HEK293T (cell line): ENCODE measurements at regions not wholly inside any gene's neighbourhood (a gene's known extent, or its start where the extent isn't known, plus 50 kb on each side); places are given as distances from the start of the nearest gene placed in this dataset.

Source experiments
- CTCF ChIA-PET: fragments of 350-600 bp; formaldehyde crosslinking; extraction: SDS; loops from one replicate; lab custom pipeline; 2021; ENCODE audit warnings: antibody characterized with exemption, inconsistent platforms; lab: Yijun Ruan, JAX
- POLR2A ChIA-PET: fragments of 350-600 bp; formaldehyde crosslinking; extraction: SDS; loops from one replicate; lab custom pipeline; 2020; ENCODE audit warnings: antibody characterized with exemption, inconsistent platforms; lab: Yijun Ruan, JAX
- DNase-seq: peaks from one replicate; pipeline ENCODE4 v3.0.0; 2012; ENCODE audit warnings: mixed read lengths; ENCODE audit errors: extremely low spot score
- ARNT ChIP-seq: fragments of 450-650 bp; IDR thresholded peaks from 2 replicates; pipeline ENCODE4 v1.6.1; 2017; ENCODE audit warnings: mild to moderate bottlenecking
- BHLHE40 ChIP-seq: fragments of 450-650 bp; IDR thresholded peaks from 2 replicates; pipeline ENCODE4 v1.6.1; 2016; ENCODE audit warnings: mild to moderate bottlenecking, moderate library complexity, borderline replicate concordance
- CTBP1 ChIP-seq: fragments of 450-650 bp; IDR thresholded peaks from 2 replicates; pipeline ENCODE4 v1.6.1; 2016; ENCODE audit warnings: borderline replicate concordance
- ELF4 ChIP-seq: fragments of 450-650 bp; IDR thresholded peaks from 2 replicates; pipeline ENCODE4 v1.6.1; 2017; ENCODE audit warnings: antibody characterized with exemption
- FOXA1 ChIP-seq: fragments of 450-650 bp; IDR thresholded peaks from 2 replicates; pipeline ENCODE4 v1.6.1; 2016; ENCODE audit warnings: mild to moderate bottlenecking
- FOXK2 ChIP-seq: fragments of 450-650 bp; IDR thresholded peaks from 2 replicates; pipeline ENCODE4 v1.6.1; 2016; ENCODE audit warnings: mild to moderate bottlenecking
- FOXM1 ChIP-seq: fragments of 450-650 bp; IDR thresholded peaks from 2 replicates; pipeline ENCODE4 v1.6.1; 2017; ENCODE audit warnings: mild to moderate bottlenecking, borderline replicate concordance
- HDGF ChIP-seq: fragments of 450-650 bp; IDR thresholded peaks from 2 replicates; pipeline ENCODE4 v1.6.1; 2017; ENCODE audit warnings: antibody characterized with exemption, borderline replicate concordance
- L3MBTL2 ChIP-seq: fragments of 450-650 bp; conservative IDR thresholded peaks from 2 replicates; pipeline ENCODE4 v1.6.1; 2016; ENCODE audit warnings: mild to moderate bottlenecking
- LEF1 ChIP-seq: fragments of 450-650 bp; IDR thresholded peaks from 2 replicates; pipeline ENCODE4 v1.6.1; 2017; ENCODE audit warnings: mild to moderate bottlenecking, borderline replicate concordance
- NFRKB ChIP-seq: fragments of 450-650 bp; IDR thresholded peaks from 2 replicates; pipeline ENCODE4 v1.6.1; 2016; ENCODE audit warnings: mild to moderate bottlenecking, moderate library complexity
- PKNOX1 ChIP-seq: fragments of 450-650 bp; IDR thresholded peaks from 2 replicates; pipeline ENCODE4 v1.6.1; 2016
- SP1 ChIP-seq: fragments of 450-650 bp; IDR thresholded peaks from 2 replicates; pipeline ENCODE4 v1.6.1; 2017
- SUZ12 ChIP-seq: fragments of 450-650 bp; IDR thresholded peaks from 2 replicates; pipeline ENCODE4 v1.6.1; 2016; ENCODE audit warnings: mild to moderate bottlenecking
- TARDBP ChIP-seq: fragments of 450-650 bp; IDR thresholded peaks from 2 replicates; pipeline ENCODE4 v1.6.1; 2016
- ZNF384 ChIP-seq: fragments of 450-650 bp; IDR thresholded peaks from 2 replicates; pipeline ENCODE4 v1.6.1; 2016

GRCh38 chr4:180745019-180745418 lies 1498.2 kb upstream of the TENM3 start:
- CTCF ChIA-PET = interaction anchor here (0.9 kb wide), 1 partner anchor 10 kb away, joined by 3 read pairs; no protein-coding TSS in a partner anchor
- DNase-seq = no peak
- TF ChIP-seq FOXA1 = no peak
- TF ChIP-seq BHLHE40 = no peak
- TF ChIP-seq FOXK2 = no peak
- no peak for TF ChIP-seq L3MBTL2
- no peak for TF ChIP-seq LEF1
- POLR2A ChIA-PET = no interaction called here

- TF ChIP-seq L3MBTL2 (no peak), TARDBP (no peak), ELF4 (no peak), NFRKB (no peak), ZNF384 (no peak), SUZ12 (no peak), BHLHE40 (no peak), FOXA1 (no peak), CTBP1 (no peak), FOXK2 (no peak), PKNOX1 (no peak), FOXM1 (no peak), LEF1 (no peak), HDGF (no peak)
- DNase-seq = no peak
- POLR2A ChIA-PET = no interaction called here
- CTCF ChIA-PET = no interaction called here
These were observed 1492.2 kb upstream of the TENM3 start for GRCh38 chr4:180751009-180751408.

- no peak for TF ChIP-seq PKNOX1
- no peak for TF ChIP-seq LEF1
- TF ChIP-seq CTBP1 = no peak
- TF ChIP-seq L3MBTL2 = no peak
- no peak for TF ChIP-seq SUZ12
- TF ChIP-seq SP1 = no peak
- no peak for TF ChIP-seq FOXK2
- no peak for TF ChIP-seq ARNT
- TF ChIP-seq ELF4 = no peak
- TF ChIP-seq FOXA1 = no peak
- TF ChIP-seq NFRKB = no peak
- TF ChIP-seq BHLHE40 = no peak
- TF ChIP-seq HDGF = no peak
- TF ChIP-seq FOXM1 = no peak
- TF ChIP-seq ZNF384 = no peak
- no peak for TF ChIP-seq TARDBP
- CTCF ChIA-PET = no interaction called here
- no peak for DNase-seq
These were observed 1485.3 kb upstream of the TENM3 start for GRCh38 chr4:180757927-180758326.

GRCh38 chr4:180766045-180766444 lies 1477.2 kb upstream of the TENM3 start:
- TF ChIP-seq FOXM1 (no peak), PKNOX1 (no peak), HDGF (no peak), NFRKB (no peak), BHLHE40 (no peak), ZNF384 (no peak), ARNT (no peak), SP1 (no peak), FOXK2 (no peak), TARDBP (no peak), L3MBTL2 (no peak), ELF4 (no peak), FOXA1 (no peak)
- POLR2A ChIA-PET = no interaction called here
- no peak for DNase-seq
- CTCF ChIA-PET = no interaction called here

More at GRCh38 chr4:180757927-180758326, 1485.3 kb upstream of the TENM3 start:
- POLR2A ChIA-PET = no interaction called here

- TF ChIP-seq HDGF (no peak), FOXM1 (no peak), PKNOX1 (no peak), FOXK2 (no peak), TARDBP (no peak)
- DNase-seq = no peak
- ChIA-PET POLR2A (no interaction called here), CTCF (interaction anchor here (0.6 to 1.0 kb wide), 2 partner anchors 29 to 730 kb away, joined by 3 to 4 read pairs; no protein-coding TSS in a partner anchor)
These were observed 1476.1 kb upstream of the TENM3 start for GRCh38 chr4:180766944-180767729.

- ChIA-PET POLR2A (no interaction called here), CTCF (no interaction called here)
- no peak for DNase-seq
- TF ChIP-seq HDGF = no peak
- TF ChIP-seq LEF1 = no peak
These were observed 1474.6 kb upstream of the TENM3 start for GRCh38 chr4:180768610-180769009.
